ENCODE measurements at regions not wholly inside any gene's neighbourhood (a gene's known extent, or its start where the extent isn't known, plus 50 kb on each side); places are given as distances from the start of the nearest gene placed in this dataset.
A peak's percentile ranks its signal among the peaks of the same experiment; 100 is the strongest.

GRCh38 chr2:107306881-107307280 lies 420.9 kb upstream of the ST6GAL2 start:
- no peaks in the 10 kb centered on the region for H4K20me1 ChIP-seq (ENCODE audit: insufficient read depth)
- H3K9me2 ChIP-seq (ENCODE audit: insufficient read depth, low read length) = no peaks in the 10 kb centered on the region
- TF ChIP-seq EP300 (conservative IDR thresholded peaks at IDR 0.05; ENCODE audit: poor library complexity, severe bottlenecking) = no peak
- TF ChIP-seq POLR2AphosphoS5 (IDR thresholded peaks at IDR 0.05) = peak; percentile 59
- peak overlapping the region; percentile 26 for H3K4me2 ChIP-seq (ENCODE audit: low read length)
- no peaks in the 10 kb centered on the region for H3K9me3 ChIP-seq (ENCODE audit: low read length)
- H3K27ac ChIP-seq (ENCODE audit: low read length) = no peak overlapping the region
- H3K27me3 ChIP-seq (ENCODE audit: insufficient read depth, low read depth, low read length) = no peaks in the 10 kb centered on the region
- H3K79me2 ChIP-seq (replicated peaks; ENCODE audit: insufficient read depth, low read length) = no peaks in the 10 kb centered on the region
- no peak overlapping the region for H3K9ac ChIP-seq (ENCODE audit: low read length)
- H3K36me3 ChIP-seq (ENCODE audit: insufficient read depth, low read length) = no peaks in the 10 kb centered on the region
- no peaks in the 10 kb centered on the region for H3F3A ChIP-seq (ENCODE audit: insufficient read depth, low read length, poor library complexity, severe bottlenecking)
- H2AFZ ChIP-seq (ENCODE audit: low read depth, low read length) = no peak overlapping the region
- H3K4me3 ChIP-seq (ENCODE audit: low read length) = no peak overlapping the region

- Histone ChIP-seq H3F3A (ENCODE audit: insufficient read depth, low read length, poor library complexity, severe bottlenecking) (no peaks in the 10 kb centered on the region), H3K9me3 (ENCODE audit: low read length) (no peaks in the 10 kb centered on the region), H3K9ac (ENCODE audit: low read length) (no peak overlapping the region), H3K36me3 (ENCODE audit: insufficient read depth, low read length) (no peaks in the 10 kb centered on the region), H3K79me2 (replicated peaks; ENCODE audit: insufficient read depth, low read length) (no peaks in the 10 kb centered on the region), H3K27me3 (ENCODE audit: insufficient read depth, low read depth, low read length) (no peaks in the 10 kb centered on the region), H3K4me3 (ENCODE audit: low read length) (no peak overlapping the region), H3K4me2 (ENCODE audit: low read length) (no peak overlapping the region), H3K9me2 (ENCODE audit: insufficient read depth, low read length) (no peaks in the 10 kb centered on the region), H3K27ac (ENCODE audit: low read length) (peak overlapping the region; percentile 58), H4K20me1 (ENCODE audit: insufficient read depth) (no peaks in the 10 kb centered on the region), H2AFZ (ENCODE audit: low read depth, low read length) (no peak overlapping the region)
- no peak for TF ChIP-seq CTCF (IDR thresholded peaks at IDR 0.05; ENCODE audit: poor library complexity, severe bottlenecking)
- no peak for TF ChIP-seq MXI1 (conservative IDR thresholded peaks at IDR 0.05; ENCODE audit: poor library complexity, severe bottlenecking)
- no peak for TF ChIP-seq SMC3 (conservative IDR thresholded peaks at IDR 0.05; ENCODE audit: poor library complexity)
- TF ChIP-seq POLR2AphosphoS5 (IDR thresholded peaks at IDR 0.05) = no peak
- no peak for TF ChIP-seq EZH2 (IDR thresholded peaks at IDR 0.05; ENCODE audit: borderline replicate concordance, insufficient read depth, low read length, poor library complexity, severe bottlenecking)
- TF ChIP-seq TAF1 (IDR thresholded peaks at IDR 0.05; ENCODE audit: low read depth) = no peak
- TF ChIP-seq REST (IDR thresholded peaks at IDR 0.05; ENCODE audit: borderline replicate concordance) = no peak
- peak; percentile 9 for TF ChIP-seq RAD21 (conservative IDR thresholded peaks at IDR 0.05)
- TF ChIP-seq EP300 (conservative IDR thresholded peaks at IDR 0.05; ENCODE audit: poor library complexity, severe bottlenecking) = peak; percentile 78
Measured at GRCh38 chr2:107308835-107309234, 422.9 kb upstream of the ST6GAL2 start.

GRCh38 chr2:107312240-107312639 lies 426.3 kb upstream of the ST6GAL2 start:
- TF ChIP-seq EP300 (conservative IDR thresholded peaks at IDR 0.05; ENCODE audit: poor library complexity, severe bottlenecking) = no peak
- TF ChIP-seq SMC3 (conservative IDR thresholded peaks at IDR 0.05; ENCODE audit: poor library complexity) = no peak
- TF ChIP-seq MXI1 (conservative IDR thresholded peaks at IDR 0.05; ENCODE audit: poor library complexity, severe bottlenecking) = no peak
- no peak for TF ChIP-seq TAF1 (IDR thresholded peaks at IDR 0.05; ENCODE audit: low read depth)
- no peak for TF ChIP-seq POLR2AphosphoS5 (IDR thresholded peaks at IDR 0.05)
- TF ChIP-seq RAD21 (conservative IDR thresholded peaks at IDR 0.05) = no peak
- no peak for TF ChIP-seq REST (IDR thresholded peaks at IDR 0.05; ENCODE audit: borderline replicate concordance)
- no peak for TF ChIP-seq CTCF (IDR thresholded peaks at IDR 0.05; ENCODE audit: poor library complexity, severe bottlenecking)
- no peak for TF ChIP-seq EZH2 (IDR thresholded peaks at IDR 0.05; ENCODE audit: borderline replicate concordance, insufficient read depth, low read length, poor library complexity, severe bottlenecking)
- H3K9ac ChIP-seq (ENCODE audit: low read length) = no peak overlapping the region
- no peaks in the 10 kb centered on the region for H3K79me2 ChIP-seq (replicated peaks; ENCODE audit: insufficient read depth, low read length)
- no peaks in the 10 kb centered on the region for H3F3A ChIP-seq (ENCODE audit: insufficient read depth, low read length, poor library complexity, severe bottlenecking)
- no peaks in the 10 kb centered on the region for H3K27me3 ChIP-seq (ENCODE audit: insufficient read depth, low read depth, low read length)
- H2AFZ ChIP-seq (ENCODE audit: low read depth, low read length) = no peak overlapping the region
- no peak overlapping the region for H3K4me3 ChIP-seq (ENCODE audit: low read length)
- no peaks in the 10 kb centered on the region for H3K9me3 ChIP-seq (ENCODE audit: low read length)
- no peaks in the 10 kb centered on the region for H3K9me2 ChIP-seq (ENCODE audit: insufficient read depth, low read length)
- no peak overlapping the region for H3K27ac ChIP-seq (ENCODE audit: low read length)
- H3K36me3 ChIP-seq (ENCODE audit: insufficient read depth, low read length) = no peaks in the 10 kb centered on the region
- no peak overlapping the region for H3K4me2 ChIP-seq (ENCODE audit: low read length)
- no peaks in the 10 kb centered on the region for H4K20me1 ChIP-seq (ENCODE audit: insufficient read depth)
